ENCODE measurements at regions not wholly inside any gene's neighbourhood (a gene's known extent, or its start where the extent isn't known, plus 50 kb on each side); places are given as distances from the start of the nearest gene placed in this dataset.

DNA sequence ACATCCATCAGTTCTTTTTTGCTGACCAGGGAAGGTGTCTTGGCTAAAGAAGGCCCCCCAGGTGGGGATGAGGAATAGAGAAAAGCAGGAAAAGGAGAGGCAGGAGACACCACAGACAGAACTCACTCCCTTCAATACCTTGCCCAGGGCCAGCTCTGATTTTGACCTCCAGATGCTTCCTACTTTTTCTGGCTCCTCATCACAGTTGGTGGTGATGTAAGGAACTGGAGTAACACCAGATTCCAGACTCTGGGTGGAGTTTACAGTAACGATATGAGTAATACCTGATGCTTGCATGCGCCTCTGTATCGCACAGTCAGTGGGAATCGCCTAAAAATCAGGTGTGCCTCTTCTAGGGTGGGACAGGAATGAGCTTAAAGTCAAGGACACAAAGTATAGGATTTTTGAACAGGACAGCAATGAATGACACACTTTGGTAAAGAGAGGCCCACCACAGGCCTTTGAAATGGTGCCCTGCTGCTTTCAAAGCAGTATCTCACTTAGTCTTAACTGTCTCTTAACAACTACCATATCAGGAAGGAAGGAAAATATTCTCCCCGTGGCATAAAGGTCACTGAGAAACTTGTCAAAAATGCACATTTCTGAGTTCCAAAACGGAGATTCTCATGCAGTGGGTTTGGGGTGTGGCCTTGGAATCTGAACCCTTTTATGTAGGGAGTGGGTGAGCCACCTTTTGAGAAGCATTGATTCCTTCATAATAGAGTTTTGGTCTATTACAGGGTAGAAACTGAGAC lies 140.8 kb downstream of the SNX19 start:
- Histone ChIP-seq H3K9me3 (ENCODE audit: control insufficient read depth in 4 of 4, low read length in 3 of 4) (no peaks in the 10 kb centered on the region), H3K4me1 (ENCODE audit: control insufficient read depth in 4 of 4, insufficient read depth in 4 of 4, low read length in 3 of 4) (no peaks in the 10 kb centered on the region), H3K4me3 (ENCODE audit: low read depth in 1 of 3, low read length in 3 of 3) (no peak overlapping the region), H3K27me3 (ENCODE audit: control insufficient read depth in 4 of 4, insufficient read depth in 4 of 4, low read length in 3 of 4) (peaks cover 0 to 3% (median 1%) of the 10 kb centered on the region in 4 donors), H3K27ac (ENCODE audit: low read depth in 1 of 2, low read length in 2 of 2) (no peak overlapping the region), H3K36me3 (ENCODE audit: control insufficient read depth in 4 of 4, insufficient read depth in 3 of 4, low read depth in 1 of 4, low read length in 3 of 4) (no peaks in the 10 kb centered on the region), H3K9ac (ENCODE audit: low read depth in 1 of 2, low read length in 2 of 2) (no peak overlapping the region)
- no peak for DNase-seq (ENCODE audit: low spot score)
- TF ChIP-seq HNF4A (conservative IDR thresholded peaks at IDR 0.05) (no peak), EGR1 (IDR thresholded peaks at IDR 0.05; ENCODE audit: low read depth in 2 of 2) (no peak), HNF4G (IDR thresholded peaks at IDR 0.05) (no peak)
- WGBS = 77% methylated on average over 6 of the region's 6 CpGs

DNA sequence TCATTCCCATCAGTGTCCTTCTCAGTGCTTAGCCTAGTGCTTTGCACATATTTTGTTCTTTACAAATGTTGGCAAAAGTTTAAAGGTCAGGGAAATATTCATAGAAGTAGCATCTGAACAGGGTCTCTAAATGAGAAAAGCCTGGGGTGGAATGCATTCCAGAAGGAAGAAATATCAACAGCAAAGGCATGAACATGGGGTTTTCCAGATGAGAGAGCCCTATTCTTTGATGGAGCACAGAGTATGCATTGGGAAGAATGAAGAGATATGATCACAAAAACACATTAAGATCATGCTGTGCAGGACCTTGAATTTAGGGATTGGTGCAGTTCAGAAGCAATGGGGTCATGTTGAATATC lies 140.2 kb downstream of the SNX19 start:
- Histone ChIP-seq H3K4me3 (ENCODE audit: low read depth in 1 of 3, low read length in 3 of 3) (no peak overlapping the region), H3K27ac (ENCODE audit: low read depth in 1 of 2, low read length in 2 of 2) (no peak overlapping the region), H3K27me3 (ENCODE audit: control insufficient read depth in 4 of 4, insufficient read depth in 4 of 4, low read length in 3 of 4) (peaks cover 0 to 3% (median 0%) of the 10 kb centered on the region in 4 donors), H3K36me3 (ENCODE audit: control insufficient read depth in 4 of 4, insufficient read depth in 3 of 4, low read depth in 1 of 4, low read length in 3 of 4) (no peaks in the 10 kb centered on the region), H3K9me3 (ENCODE audit: control insufficient read depth in 4 of 4, low read length in 3 of 4) (no peaks in the 10 kb centered on the region), H3K4me1 (ENCODE audit: control insufficient read depth in 4 of 4, insufficient read depth in 4 of 4, low read length in 3 of 4) (no peaks in the 10 kb centered on the region), H3K9ac (ENCODE audit: low read depth in 1 of 2, low read length in 2 of 2) (no peak overlapping the region)
- TF ChIP-seq, protein P1, sequence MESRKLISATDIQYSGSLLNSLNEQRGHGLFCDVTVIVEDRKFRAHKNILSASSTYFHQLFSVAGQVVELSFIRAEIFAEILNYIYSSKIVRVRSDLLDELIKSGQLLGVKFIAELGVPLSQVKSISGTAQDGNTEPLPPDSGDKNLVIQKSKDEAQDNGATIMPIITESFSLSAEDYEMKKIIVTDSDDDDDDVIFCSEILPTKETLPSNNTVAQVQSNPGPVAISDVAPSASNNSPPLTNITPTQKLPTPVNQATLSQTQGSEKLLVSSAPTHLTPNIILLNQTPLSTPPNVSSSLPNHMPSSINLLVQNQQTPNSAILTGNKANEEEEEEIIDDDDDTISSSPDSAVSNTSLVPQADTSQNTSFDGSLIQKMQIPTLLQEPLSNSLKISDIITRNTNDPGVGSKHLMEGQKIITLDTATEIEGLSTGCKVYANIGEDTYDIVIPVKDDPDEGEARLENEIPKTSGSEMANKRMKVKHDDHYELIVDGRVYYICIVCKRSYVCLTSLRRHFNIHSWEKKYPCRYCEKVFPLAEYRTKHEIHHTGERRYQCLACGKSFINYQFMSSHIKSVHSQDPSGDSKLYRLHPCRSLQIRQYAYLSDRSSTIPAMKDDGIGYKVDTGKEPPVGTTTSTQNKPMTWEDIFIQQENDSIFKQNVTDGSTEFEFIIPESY (IDR thresholded peaks at IDR 0.05) = no peak
- TF ChIP-seq SP1 (IDR thresholded peaks at IDR 0.05) (no peak), NR2F2 (IDR thresholded peaks at IDR 0.05) (no peak), EGR1 (IDR thresholded peaks at IDR 0.05; ENCODE audit: low read depth in 2 of 2) (no peak), YY1 (IDR thresholded peaks at IDR 0.05) (no peak), JUND (IDR thresholded peaks at IDR 0.05) (no peak), FOXA2 (IDR thresholded peaks at IDR 0.05) (no peak), FOXA1 (IDR thresholded peaks at IDR 0.05) (no peak), GABPA (IDR thresholded peaks at IDR 0.05 in 1 of 2, conservative IDR thresholded peaks at IDR 0.05 in 1 of 2) (no peak), RXRA (IDR thresholded peaks at IDR 0.05) (no peak), TAF1 (conservative IDR thresholded peaks at IDR 0.05) (no peak), HNF4A (conservative IDR thresholded peaks at IDR 0.05) (no peak), HNF4G (IDR thresholded peaks at IDR 0.05) (no peak)
- TF ChIP-seq, protein P2, sequence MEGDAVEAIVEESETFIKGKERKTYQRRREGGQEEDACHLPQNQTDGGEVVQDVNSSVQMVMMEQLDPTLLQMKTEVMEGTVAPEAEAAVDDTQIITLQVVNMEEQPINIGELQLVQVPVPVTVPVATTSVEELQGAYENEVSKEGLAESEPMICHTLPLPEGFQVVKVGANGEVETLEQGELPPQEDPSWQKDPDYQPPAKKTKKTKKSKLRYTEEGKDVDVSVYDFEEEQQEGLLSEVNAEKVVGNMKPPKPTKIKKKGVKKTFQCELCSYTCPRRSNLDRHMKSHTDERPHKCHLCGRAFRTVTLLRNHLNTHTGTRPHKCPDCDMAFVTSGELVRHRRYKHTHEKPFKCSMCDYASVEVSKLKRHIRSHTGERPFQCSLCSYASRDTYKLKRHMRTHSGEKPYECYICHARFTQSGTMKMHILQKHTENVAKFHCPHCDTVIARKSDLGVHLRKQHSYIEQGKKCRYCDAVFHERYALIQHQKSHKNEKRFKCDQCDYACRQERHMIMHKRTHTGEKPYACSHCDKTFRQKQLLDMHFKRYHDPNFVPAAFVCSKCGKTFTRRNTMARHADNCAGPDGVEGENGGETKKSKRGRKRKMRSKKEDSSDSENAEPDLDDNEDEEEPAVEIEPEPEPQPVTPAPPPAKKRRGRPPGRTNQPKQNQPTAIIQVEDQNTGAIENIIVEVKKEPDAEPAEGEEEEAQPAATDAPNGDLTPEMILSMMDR (IDR thresholded peaks at IDR 0.05; ENCODE audit: low read depth, low read length, missing input control) = no peak
- TF ChIP-seq, protein P3, sequence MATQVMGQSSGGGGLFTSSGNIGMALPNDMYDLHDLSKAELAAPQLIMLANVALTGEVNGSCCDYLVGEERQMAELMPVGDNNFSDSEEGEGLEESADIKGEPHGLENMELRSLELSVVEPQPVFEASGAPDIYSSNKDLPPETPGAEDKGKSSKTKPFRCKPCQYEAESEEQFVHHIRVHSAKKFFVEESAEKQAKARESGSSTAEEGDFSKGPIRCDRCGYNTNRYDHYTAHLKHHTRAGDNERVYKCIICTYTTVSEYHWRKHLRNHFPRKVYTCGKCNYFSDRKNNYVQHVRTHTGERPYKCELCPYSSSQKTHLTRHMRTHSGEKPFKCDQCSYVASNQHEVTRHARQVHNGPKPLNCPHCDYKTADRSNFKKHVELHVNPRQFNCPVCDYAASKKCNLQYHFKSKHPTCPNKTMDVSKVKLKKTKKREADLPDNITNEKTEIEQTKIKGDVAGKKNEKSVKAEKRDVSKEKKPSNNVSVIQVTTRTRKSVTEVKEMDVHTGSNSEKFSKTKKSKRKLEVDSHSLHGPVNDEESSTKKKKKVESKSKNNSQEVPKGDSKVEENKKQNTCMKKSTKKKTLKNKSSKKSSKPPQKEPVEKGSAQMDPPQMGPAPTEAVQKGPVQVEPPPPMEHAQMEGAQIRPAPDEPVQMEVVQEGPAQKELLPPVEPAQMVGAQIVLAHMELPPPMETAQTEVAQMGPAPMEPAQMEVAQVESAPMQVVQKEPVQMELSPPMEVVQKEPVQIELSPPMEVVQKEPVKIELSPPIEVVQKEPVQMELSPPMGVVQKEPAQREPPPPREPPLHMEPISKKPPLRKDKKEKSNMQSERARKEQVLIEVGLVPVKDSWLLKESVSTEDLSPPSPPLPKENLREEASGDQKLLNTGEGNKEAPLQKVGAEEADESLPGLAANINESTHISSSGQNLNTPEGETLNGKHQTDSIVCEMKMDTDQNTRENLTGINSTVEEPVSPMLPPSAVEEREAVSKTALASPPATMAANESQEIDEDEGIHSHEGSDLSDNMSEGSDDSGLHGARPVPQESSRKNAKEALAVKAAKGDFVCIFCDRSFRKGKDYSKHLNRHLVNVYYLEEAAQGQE (IDR thresholded peaks at IDR 0.05) = no peak
- TF ChIP-seq, protein P4, sequence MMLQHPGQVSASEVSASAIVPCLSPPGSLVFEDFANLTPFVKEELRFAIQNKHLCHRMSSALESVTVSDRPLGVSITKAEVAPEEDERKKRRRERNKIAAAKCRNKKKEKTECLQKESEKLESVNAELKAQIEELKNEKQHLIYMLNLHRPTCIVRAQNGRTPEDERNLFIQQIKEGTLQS (IDR thresholded peaks at IDR 0.05) = no peak
- DNase-seq (ENCODE audit: low spot score) = no peak
